ENCODE measurements at regions not wholly inside any gene's neighbourhood (a gene's known extent, or its start where the extent isn't known, plus 50 kb on each side); places are given as distances from the start of the nearest gene placed in this dataset.

- H3K4me3 ChIP-seq: no peak overlapping the region
- 57 to 59% methylated on average over 3 to 4 of the region's 4 CpGs for WGBS, 2 donors
- H3K27me3 ChIP-seq: no peaks in the 10 kb centered on the region
- no peaks in the 10 kb centered on the region for H3K9me3 ChIP-seq
- TF ChIP-seq CTCF (IDR thresholded peaks at IDR 0.05): no peak
- TF ChIP-seq EP300 (IDR thresholded peaks at IDR 0.05): no peak
- no peak for TF ChIP-seq POLR2AphosphoS5 (IDR thresholded peaks at IDR 0.05)
- TF ChIP-seq POLR2A (IDR thresholded peaks at IDR 0.05): no peak
- H3K27ac ChIP-seq: no peak overlapping the region
- no peaks in the 10 kb centered on the region for H3K4me1 ChIP-seq
- no peak for DNase-seq
- no peak for ATAC-seq (ENCODE audit: low FRiP score in 2 of 2)
- no peaks in the 10 kb centered on the region for H3K36me3 ChIP-seq
These were observed 415.5 kb upstream of the ADAMTS5 start for GRCh38 chr21:27382404-27382803.

DNA sequence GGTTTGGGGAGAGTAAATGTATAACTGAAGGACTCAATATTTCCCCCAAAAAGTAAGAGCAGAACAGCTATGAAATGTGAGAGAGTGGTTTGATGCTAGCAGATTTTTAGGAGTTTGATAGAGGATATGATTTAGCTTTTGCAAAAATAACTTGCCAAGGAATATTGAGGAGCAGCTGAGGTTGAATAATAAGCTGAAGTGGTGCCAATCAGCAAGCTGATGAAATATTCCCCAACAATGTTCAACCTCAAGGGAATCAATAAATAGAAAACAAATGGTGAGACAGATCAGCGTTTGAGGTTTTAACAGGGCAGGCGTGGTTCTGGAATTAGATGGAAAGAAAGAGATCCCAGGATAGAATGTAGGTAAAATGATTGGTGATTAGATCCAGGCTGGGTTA is 413.4 kb upstream of the ADAMTS5 start:
- H3K27me3 ChIP-seq: no peaks in the 10 kb centered on the region
- ATAC-seq (ENCODE audit: low FRiP score in 2 of 2) (peak in 1 of 2 donors; percentile 28), DNase-seq (no peak)
- H3K27ac ChIP-seq: no peak overlapping the region
- H3K9me3 ChIP-seq: no peaks in the 10 kb centered on the region
- H3K36me3 ChIP-seq: no peaks in the 10 kb centered on the region
- WGBS, 2 donors: 79 to 84% methylated on average over 2 of the region's 2 CpGs
- no peak overlapping the region for H3K4me3 ChIP-seq
- H3K4me1 ChIP-seq: no peaks in the 10 kb centered on the region
- TF ChIP-seq POLR2AphosphoS5 (IDR thresholded peaks at IDR 0.05) (no peak), EP300 (IDR thresholded peaks at IDR 0.05) (no peak), CTCF (IDR thresholded peaks at IDR 0.05) (no peak), POLR2A (IDR thresholded peaks at IDR 0.05) (no peak)

GRCh38 chr21:27379354-27379753 is 412.5 kb upstream of the ADAMTS5 start:
- Histone ChIP-seq H3K27ac (no peak overlapping the region), H3K27me3 (no peaks in the 10 kb centered on the region), H3K4me3 (no peak overlapping the region), H3K36me3 (no peaks in the 10 kb centered on the region), H3K4me1 (no peaks in the 10 kb centered on the region), H3K9me3 (no peaks in the 10 kb centered on the region)
- ATAC-seq (ENCODE audit: low FRiP score in 2 of 2) (peak in 1 of 2 donors; percentile 43), DNase-seq (no peak)
- TF ChIP-seq EP300 (IDR thresholded peaks at IDR 0.05) (no peak), POLR2A (IDR thresholded peaks at IDR 0.05) (no peak), POLR2AphosphoS5 (IDR thresholded peaks at IDR 0.05) (no peak), CTCF (IDR thresholded peaks at IDR 0.05) (no peak)
- 47 to 52% methylated on average over 4 of the region's 4 CpGs for WGBS, 2 donors

GRCh38 chr21:27372381-27372780 is 405.5 kb upstream of the ADAMTS5 start:
- Histone ChIP-seq H3K36me3 (no peaks in the 10 kb centered on the region), H3K27ac (no peak overlapping the region), H3K27me3 (no peaks in the 10 kb centered on the region), H3K4me3 (no peak overlapping the region), H3K9me3 (no peaks in the 10 kb centered on the region), H3K4me1 (peaks cover 0 to 7% (median 0%) of the 10 kb centered on the region in 4 donors)
- no peak for DNase-seq
- WGBS, 2 donors: 64 to 71% methylated on average over 3 of the region's 3 CpGs
- TF ChIP-seq EP300 (IDR thresholded peaks at IDR 0.05): no peak
- TF ChIP-seq POLR2AphosphoS5 (IDR thresholded peaks at IDR 0.05): no peak
- no peak for TF ChIP-seq CTCF (IDR thresholded peaks at IDR 0.05)
- TF ChIP-seq POLR2A (IDR thresholded peaks at IDR 0.05): no peak
- ATAC-seq (ENCODE audit: low FRiP score in 2 of 2): no peak

- Histone ChIP-seq H3K9me3 (no peaks in the 10 kb centered on the region), H3K27me3 (no peaks in the 10 kb centered on the region), H3K4me1 (peaks cover 0 to 7% (median 0%) of the 10 kb centered on the region in 4 donors), H3K36me3 (no peaks in the 10 kb centered on the region), H3K27ac (peak overlapping the region in 1 of 4 donors; percentile 17), H3K4me3 (no peak overlapping the region)
- TF ChIP-seq POLR2A (IDR thresholded peaks at IDR 0.05): no peak
- TF ChIP-seq EP300 (IDR thresholded peaks at IDR 0.05): no peak
- TF ChIP-seq POLR2AphosphoS5 (IDR thresholded peaks at IDR 0.05): no peak
- TF ChIP-seq CTCF (IDR thresholded peaks at IDR 0.05): no peak
- ATAC-seq (ENCODE audit: low FRiP score in 2 of 2) (no peak), DNase-seq (no peak)
These were observed 405.1 kb upstream of the ADAMTS5 start for GRCh38 chr21:27371975-27372331.
